ENCODE measurements at regions not wholly inside any gene's neighbourhood (a gene's known extent, or its start where the extent isn't known, plus 50 kb on each side); places are given as distances from the start of the nearest gene placed in this dataset.

DNA sequence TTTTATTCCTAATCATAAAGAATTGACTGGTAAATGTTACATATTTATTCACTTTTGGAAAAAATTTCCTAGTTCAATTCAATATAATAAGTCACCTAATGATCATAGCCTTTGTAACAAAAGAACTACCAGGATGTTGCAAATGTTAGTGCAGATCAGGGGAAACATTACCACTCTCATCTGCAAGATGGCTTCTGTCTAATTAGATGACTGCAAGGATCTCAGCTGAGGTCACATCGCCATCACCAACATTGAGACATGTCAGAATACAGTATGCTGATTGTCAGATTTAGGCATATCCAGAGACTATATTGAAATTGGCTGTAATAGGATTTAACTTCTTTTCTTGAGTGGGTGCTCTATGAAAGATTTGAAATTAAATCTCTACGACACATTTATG is 431.4 kb upstream of the AGTR1 start:
- TF ChIP-seq, protein P1, sequence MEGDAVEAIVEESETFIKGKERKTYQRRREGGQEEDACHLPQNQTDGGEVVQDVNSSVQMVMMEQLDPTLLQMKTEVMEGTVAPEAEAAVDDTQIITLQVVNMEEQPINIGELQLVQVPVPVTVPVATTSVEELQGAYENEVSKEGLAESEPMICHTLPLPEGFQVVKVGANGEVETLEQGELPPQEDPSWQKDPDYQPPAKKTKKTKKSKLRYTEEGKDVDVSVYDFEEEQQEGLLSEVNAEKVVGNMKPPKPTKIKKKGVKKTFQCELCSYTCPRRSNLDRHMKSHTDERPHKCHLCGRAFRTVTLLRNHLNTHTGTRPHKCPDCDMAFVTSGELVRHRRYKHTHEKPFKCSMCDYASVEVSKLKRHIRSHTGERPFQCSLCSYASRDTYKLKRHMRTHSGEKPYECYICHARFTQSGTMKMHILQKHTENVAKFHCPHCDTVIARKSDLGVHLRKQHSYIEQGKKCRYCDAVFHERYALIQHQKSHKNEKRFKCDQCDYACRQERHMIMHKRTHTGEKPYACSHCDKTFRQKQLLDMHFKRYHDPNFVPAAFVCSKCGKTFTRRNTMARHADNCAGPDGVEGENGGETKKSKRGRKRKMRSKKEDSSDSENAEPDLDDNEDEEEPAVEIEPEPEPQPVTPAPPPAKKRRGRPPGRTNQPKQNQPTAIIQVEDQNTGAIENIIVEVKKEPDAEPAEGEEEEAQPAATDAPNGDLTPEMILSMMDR (IDR thresholded peaks at IDR 0.05; ENCODE audit: partially characterized antibody, unreplicated experiment): no peak
- H3K9me3 Mint-ChIP-seq (ENCODE audit: unreplicated experiment): no peaks in the 10 kb centered on the region
- no peaks in the 10 kb centered on the region for H3K27me3 Mint-ChIP-seq (ENCODE audit: unreplicated experiment)
- no peak for DNase-seq
- no peak overlapping the region for H3K4me3 Mint-ChIP-seq (ENCODE audit: unreplicated experiment)
- peaks cover 2% of the 10 kb centered on the region for H3K4me1 Mint-ChIP-seq (ENCODE audit: low read depth, unreplicated experiment)
- no peak overlapping the region for H3K27ac Mint-ChIP-seq (ENCODE audit: unreplicated experiment)
- H3K36me3 Mint-ChIP-seq (ENCODE audit: unreplicated experiment): no peaks in the 10 kb centered on the region

DNA sequence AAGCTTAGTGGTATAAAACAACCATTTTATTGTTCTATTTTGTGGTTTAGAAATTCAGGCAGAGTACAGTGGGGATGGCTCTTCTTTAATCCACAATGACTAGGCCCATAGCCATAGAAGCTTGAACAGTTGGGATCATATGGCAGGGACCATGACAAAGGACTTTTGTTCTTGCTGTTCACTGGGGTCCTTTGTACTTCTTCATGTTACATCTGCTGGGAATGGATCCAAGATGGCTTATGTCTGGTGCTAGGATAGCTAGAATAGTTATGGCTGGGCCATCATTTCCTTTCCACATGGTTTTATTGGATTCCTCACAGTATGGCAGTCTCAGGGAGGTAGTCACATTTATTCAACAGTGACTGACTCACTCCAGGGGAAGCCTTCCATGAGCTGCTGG is 427.9 kb upstream of the AGTR1 start:
- Mint-ChIP-seq H3K27me3 (ENCODE audit: unreplicated experiment) (no peaks in the 10 kb centered on the region), H3K4me3 (ENCODE audit: unreplicated experiment) (no peak overlapping the region), H3K27ac (ENCODE audit: unreplicated experiment) (no peak overlapping the region), H3K4me1 (ENCODE audit: low read depth, unreplicated experiment) (no peaks in the 10 kb centered on the region), H3K36me3 (ENCODE audit: unreplicated experiment) (no peaks in the 10 kb centered on the region), H3K9me3 (ENCODE audit: unreplicated experiment) (no peaks in the 10 kb centered on the region)
- TF ChIP-seq, protein P1 (IDR thresholded peaks at IDR 0.05; ENCODE audit: partially characterized antibody, unreplicated experiment): no peak
- DNase-seq: no peak

DNA sequence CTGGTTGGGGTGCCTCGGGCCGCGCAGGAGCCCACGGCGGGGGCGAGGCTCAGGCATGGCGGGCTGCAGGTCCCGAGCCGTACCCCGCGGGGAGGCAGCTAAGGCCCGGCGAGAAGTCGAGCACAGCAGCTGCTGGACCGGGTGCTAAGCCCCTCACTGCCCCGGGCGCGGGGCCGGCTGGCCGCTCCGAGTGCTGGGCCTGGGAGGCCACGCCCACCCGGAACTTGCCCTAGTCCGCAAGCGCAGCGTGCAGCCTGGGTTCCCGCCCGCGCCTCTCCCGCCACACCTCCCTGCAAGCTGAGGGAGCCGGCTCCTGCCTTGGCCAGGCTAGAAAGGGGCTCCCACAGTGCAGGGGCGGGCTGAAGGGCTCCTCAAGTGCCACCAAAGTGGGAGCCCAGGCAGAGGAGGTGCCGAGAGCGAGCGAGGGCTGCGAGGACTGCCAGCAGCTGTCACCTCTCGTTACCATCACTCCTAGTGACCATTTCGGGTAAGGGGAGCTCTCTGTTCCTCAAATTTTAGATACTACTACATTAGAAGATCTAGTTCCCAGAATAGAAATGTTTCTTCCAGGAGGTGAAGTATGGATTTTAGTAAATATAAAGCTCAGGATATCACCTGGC is 417.0 kb upstream of the AGTR1 start:
- no peak overlapping the region for H3K27ac Mint-ChIP-seq (ENCODE audit: unreplicated experiment)
- H3K27me3 Mint-ChIP-seq (ENCODE audit: unreplicated experiment): no peaks in the 10 kb centered on the region
- TF ChIP-seq, protein P1 (IDR thresholded peaks at IDR 0.05; ENCODE audit: partially characterized antibody, unreplicated experiment): no peak
- H3K9me3 Mint-ChIP-seq (ENCODE audit: unreplicated experiment): no peaks in the 10 kb centered on the region
- no peak for DNase-seq
- H3K4me1 Mint-ChIP-seq (ENCODE audit: low read depth, unreplicated experiment): no peaks in the 10 kb centered on the region
- H3K36me3 Mint-ChIP-seq (ENCODE audit: unreplicated experiment): no peaks in the 10 kb centered on the region
- H3K4me3 Mint-ChIP-seq (ENCODE audit: unreplicated experiment): no peak overlapping the region

DNA sequence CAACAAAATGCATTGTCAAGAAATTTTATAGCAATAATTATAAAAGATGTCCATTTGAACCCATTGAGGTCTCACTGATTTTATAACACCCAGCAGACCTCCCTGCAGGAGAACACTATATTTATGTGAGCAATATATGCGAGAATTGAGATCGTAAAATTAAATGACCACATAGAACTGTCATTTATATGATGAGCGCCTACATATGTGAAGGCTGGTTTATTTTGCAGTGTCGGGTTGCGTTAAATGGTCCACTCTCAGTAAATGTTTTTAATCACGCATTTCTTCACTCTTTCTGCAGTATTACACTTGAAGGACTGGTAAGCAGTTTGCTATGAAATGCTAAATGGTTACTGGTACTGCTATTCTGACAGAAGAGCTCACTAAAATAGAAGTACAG is 408.5 kb upstream of the AGTR1 start:
- TF ChIP-seq, protein P1 (IDR thresholded peaks at IDR 0.05; ENCODE audit: partially characterized antibody, unreplicated experiment): no peak
- no peaks in the 10 kb centered on the region for H3K36me3 Mint-ChIP-seq (ENCODE audit: unreplicated experiment)
- no peaks in the 10 kb centered on the region for H3K4me1 Mint-ChIP-seq (ENCODE audit: low read depth, unreplicated experiment)
- H3K4me3 Mint-ChIP-seq (ENCODE audit: unreplicated experiment): no peak overlapping the region
- no peak for DNase-seq
- no peak overlapping the region for H3K27ac Mint-ChIP-seq (ENCODE audit: unreplicated experiment)
- no peaks in the 10 kb centered on the region for H3K9me3 Mint-ChIP-seq (ENCODE audit: unreplicated experiment)
- no peaks in the 10 kb centered on the region for H3K27me3 Mint-ChIP-seq (ENCODE audit: unreplicated experiment)

DNA sequence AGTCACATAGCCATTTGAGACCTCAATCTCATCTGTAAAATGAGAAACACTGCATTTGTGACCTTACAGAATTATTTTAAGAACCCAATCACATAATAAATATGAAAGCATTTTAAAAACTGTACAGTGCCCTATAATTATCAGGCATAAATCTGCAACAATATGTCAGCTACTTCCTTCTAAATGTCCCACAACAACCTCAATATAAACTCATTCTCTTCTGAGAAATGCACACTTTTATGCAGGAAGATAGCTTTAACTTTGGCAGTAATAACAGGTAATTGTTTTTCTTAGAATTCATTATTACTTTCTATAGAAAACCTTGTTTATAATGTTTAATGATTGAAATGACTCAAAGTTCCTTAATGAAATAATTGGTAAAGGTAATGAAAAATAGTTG is 400.7 kb upstream of the AGTR1 start:
- no peaks in the 10 kb centered on the region for H3K4me1 Mint-ChIP-seq (ENCODE audit: low read depth, unreplicated experiment)
- no peaks in the 10 kb centered on the region for H3K27me3 Mint-ChIP-seq (ENCODE audit: unreplicated experiment)
- H3K4me3 Mint-ChIP-seq (ENCODE audit: unreplicated experiment): no peak overlapping the region
- no peak for DNase-seq
- no peaks in the 10 kb centered on the region for H3K9me3 Mint-ChIP-seq (ENCODE audit: unreplicated experiment)
- H3K36me3 Mint-ChIP-seq (ENCODE audit: unreplicated experiment): no peaks in the 10 kb centered on the region
- TF ChIP-seq, protein P1 (IDR thresholded peaks at IDR 0.05; ENCODE audit: partially characterized antibody, unreplicated experiment): no peak
- H3K27ac Mint-ChIP-seq (ENCODE audit: unreplicated experiment): no peak overlapping the region
